HG03378 (cell line): ENCODE measurements at regions not wholly inside any gene's neighbourhood (a gene's known extent, or its start where the extent isn't known, plus 50 kb on each side); places are given as distances from the start of the nearest gene placed in this dataset.
"Not testable (repeated sequence)": the region's sequence is repeated elsewhere in the genome, so short reads cannot be mapped to it uniquely, and the experiment has no call there.

Source experiments
- ATAC-seq: cut with Tn5 transposase; IDR thresholded peaks from one replicate; pipeline ENCODE4 v1.9.1; 2021; ENCODE audit warnings: mild to moderate bottlenecking, moderate library complexity; ENCODE audit not compliant: unreplicated experiment

DNA sequence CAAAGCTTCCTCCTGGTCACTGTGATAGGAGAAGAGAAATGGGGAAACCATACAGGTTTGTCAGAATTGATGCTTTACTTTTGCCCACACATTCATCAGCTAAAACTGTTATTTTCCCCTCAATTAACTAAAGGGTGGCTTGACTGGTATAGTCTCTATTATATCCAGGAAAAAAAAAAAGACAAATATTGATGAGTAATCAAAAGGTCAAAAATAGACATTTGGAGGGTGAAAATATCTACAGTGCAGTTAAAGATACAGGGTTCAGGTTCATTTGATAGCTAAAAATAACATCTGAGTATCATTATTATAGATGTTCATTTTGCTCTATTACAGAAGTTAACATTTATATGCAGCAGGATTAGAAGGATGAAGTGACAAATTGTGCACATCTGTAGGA lies 577.6 kb upstream of the FAM98A start:
- ATAC-seq, result no peak

DNA sequence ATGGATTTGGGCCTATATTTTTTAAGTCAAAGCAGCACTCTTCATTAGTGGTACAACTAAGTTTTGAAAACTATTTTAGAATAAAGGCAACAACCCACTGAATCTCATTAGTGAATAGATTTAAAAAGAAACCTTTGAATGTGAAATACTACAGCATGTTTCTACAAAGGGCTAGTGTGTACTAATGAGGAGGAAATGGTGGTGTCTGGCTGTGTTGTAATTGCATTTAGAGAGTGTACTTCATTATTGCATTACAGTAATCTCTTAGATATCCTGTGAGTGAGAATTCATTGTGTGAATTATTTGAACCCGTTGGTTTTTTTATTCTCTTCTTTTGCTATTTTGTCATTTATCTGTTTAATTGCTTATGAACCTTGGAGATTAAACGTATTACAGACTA lies 575.4 kb upstream of the FAM98A start:
- no peak for ATAC-seq

DNA sequence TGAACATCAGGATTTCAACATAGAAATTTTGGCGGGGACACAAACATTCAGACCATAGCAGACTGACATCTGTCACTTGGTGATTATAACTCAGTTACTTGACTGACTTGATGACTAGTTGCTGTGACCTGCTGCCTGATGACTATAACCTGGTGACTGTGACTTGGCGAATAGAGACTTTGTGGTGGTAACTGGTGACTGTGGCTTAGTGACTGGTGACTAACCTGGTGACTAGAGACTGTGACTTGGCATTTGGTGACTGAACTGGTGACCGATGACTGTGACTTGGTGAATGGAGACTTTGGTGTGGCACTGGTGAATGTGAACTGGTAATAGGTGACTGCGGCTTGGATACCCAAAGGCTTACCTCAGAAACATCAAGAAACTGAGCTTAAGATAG lies 563.1 kb upstream of the FAM98A start:
- ATAC-seq, result no peak

DNA sequence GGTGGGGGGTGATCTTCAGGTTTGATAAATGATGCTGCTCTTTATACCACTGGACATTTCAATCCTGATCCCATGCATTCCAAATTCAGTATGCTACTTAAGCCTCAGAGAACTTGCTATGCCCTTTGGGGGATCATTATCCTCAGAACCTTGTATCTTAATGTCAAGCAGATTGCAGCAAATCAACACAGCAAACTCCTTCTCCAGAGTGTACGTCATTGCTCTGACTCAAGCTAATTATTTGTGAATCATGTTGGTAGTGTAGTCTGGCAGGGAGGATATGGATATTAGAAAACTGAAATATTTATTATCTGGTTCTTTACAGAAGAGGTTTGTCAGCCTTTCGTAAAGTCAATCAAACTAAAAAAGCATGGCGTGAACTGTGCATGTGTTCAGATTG lies 562.5 kb upstream of the FAM98A start:
- ATAC-seq, result no peak

DNA sequence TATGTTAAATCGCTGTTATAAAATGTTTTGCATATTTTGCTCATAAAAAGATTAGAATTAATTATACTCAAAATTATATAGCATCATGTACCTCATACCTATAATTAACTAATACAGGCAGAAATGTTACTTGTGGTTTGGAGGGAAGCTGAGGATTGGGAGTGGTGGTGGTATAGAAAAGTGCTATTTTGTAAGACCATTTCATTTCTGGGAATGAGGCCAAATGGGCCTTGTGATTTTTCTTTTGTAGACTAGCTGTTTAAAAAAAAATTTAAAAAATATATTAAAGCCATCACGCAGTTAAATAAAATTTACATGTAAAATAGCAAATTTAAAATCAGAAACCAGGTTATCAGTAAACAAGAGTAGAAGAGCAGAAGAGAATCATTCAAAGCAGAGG lies 560.8 kb upstream of the FAM98A start:
- no peak for ATAC-seq

DNA sequence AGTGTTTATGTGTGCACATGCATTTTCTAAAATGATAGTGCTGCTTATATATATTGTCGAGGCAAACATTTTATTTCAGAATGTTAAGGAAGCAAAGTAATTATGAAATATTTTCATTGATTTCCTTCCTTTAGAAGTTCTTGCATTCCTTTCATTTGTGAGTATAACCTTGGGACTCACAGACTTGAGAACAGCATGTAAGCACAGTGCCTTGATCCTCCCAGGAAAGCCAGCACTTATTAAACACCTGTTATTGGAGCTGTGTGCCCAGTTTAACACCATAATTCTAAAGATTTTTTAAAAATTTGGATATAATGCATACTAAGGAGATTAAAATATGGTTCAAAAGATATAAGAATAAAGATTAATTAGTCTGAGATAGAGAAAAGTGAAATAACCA lies 554.4 kb upstream of the FAM98A start:
- no peak for ATAC-seq

DNA sequence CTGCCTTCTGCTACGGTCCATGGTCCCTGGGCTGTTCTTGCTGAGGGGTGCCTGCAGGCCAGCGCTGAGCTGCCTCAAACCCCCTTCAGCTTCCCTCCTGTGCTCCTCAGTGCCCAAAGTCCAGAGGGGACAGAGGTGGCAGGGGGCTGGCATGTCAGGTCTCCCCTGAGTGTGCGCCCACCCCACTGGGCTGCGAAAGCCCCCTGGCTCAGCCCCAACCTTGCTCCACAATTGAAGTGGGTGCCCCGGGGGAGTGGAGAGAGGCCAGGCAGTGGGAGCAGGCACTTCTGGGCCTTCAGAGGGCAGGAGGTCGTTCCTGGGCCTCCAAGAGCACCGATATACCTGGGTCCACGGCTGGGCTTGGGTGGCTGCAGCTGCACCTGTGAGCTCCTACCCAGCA lies 548.7 kb upstream of the FAM98A start:
- ATAC-seq, result no peak

DNA sequence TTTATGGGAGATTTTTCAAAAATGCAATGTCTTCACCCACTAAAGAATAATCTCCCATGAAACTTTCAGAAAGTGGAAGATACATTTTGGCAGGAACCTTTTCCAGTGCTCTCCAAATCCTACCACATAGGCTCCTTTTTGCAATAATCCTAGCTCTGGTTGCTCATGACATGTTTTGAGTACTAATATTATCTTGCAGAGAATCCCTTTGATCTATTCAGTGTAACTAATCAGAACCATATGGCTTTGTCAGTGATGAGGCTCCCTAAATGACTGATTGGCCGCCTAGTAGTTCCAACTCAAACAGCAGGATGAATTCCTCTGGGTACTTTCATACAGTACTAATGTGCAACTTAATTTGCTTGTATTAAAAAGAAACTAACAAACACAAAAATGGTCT lies 544.0 kb upstream of the FAM98A start:
- no peak for ATAC-seq

DNA sequence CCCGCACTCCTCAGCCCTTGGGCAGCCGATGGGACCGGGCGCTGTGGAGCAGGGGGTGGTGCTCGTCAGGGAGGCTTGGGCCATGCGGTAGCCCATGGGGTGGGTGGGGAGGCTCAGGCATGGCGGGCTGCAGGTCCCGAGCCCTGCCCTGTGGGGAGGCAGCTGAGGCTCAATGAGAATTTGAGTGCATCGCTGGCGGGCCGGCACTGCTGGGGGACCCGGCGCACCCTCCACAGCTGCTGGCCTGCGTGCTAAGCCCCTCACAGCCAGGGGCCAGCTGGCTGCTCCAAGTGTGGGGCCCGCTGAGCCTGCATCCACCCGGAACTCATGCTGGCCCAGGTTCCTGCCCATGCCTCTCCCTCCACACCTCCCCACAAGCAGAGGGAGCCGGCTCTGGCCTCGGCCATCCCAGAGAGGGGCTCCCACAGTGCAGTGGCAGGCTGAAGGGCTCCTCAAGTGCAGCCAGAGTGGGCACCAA lies 543.5 kb upstream of the FAM98A start:
- ATAC-seq, result not testable (repeated sequence)

DNA sequence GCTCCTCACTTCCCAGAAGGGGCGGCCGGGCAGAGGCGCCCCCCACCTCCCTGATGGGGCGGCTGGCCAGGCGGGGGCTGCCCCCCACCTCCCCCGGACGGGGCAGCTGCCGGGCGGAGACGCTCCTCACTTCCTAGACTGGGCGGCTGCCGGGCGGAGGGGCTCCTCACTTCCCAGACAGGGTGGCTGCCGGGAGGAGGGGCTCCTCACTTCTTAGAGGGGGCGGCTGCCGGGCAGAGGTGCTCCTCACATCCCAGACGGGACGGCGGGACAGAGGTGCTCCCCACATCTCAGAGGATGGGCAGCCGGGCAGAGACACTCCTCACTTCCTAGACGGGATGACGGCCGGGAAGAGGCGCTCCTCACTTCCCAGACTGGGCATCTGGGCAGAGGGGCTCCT lies 534.0 kb upstream of the FAM98A start:
- ATAC-seq, result not testable (repeated sequence)

DNA sequence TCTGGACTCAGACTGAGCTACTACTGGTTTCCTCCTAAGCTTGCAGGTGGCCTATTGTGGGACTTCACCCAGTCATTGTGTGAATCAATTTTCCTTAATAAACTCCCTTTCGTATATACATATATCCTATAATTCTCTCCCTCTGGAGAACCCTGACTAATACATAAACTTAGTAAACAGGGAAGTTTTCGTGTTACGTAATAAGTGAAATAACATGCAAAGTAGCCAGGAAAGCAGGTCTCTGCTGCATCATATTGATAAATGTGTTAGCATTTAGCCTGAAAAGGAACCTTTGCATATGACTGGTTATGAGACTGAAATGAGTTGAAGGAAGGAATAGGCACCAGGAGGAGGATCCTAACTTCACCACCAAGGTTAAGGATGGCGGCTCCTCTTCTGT lies 527.2 kb upstream of the FAM98A start:
- no peak for ATAC-seq

DNA sequence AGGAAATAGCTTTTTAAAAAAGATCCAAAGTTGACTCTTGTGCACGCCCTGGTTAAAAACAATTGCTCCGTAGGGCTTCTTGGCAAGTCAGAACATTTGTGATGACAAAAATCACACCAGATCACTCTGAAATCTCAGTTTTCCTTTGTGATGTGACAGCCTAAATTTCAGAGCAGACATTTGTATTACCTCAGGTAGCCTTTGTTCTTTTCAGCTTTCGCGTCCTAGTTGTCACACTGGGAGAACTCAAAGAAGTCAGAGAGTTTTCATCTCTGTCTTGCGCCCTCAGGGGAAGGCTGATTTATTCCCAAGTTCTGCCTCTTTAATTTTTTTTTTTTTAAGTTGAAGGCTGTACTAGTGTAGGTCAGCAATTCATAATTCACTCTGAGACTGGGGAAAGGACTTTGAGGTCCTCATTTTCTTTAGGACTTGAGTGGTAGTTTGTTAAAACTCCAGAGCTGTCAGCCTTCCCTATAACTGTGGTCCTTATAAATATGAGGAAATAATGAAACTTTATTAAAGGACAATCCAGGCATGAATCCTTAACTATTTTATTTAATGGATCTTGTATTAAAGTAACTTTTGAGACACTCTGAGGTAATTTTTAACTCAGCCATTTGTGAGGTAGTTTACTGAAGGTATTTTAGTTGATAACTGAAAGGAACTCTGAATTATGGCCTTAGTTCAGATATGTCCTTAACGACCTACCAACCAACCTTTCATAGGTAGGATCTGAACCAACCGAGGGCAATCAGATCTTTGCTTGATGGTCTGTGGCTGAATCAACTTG lies 525.1 kb upstream of the FAM98A start:
- no peak for ATAC-seq

DNA sequence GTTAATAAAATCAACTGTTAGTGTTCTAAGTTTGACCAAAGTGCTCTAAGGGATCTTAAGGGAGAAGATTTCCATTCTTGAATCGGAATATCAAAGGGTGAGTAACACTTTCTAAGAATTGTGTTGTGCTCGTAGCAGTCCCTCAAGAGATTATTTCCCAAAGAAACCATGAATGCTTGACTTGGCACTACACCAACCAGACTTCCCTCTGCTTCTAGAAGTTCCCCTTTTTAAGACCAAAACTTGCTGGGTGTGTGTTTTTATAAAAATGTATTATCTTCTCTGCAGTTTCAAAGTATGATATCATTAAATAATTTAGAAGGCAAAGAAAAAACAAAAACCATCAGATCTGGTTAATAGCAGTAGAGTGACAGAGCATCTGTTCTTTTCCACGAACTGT lies 522.0 kb upstream of the FAM98A start:
- no peak for ATAC-seq

DNA sequence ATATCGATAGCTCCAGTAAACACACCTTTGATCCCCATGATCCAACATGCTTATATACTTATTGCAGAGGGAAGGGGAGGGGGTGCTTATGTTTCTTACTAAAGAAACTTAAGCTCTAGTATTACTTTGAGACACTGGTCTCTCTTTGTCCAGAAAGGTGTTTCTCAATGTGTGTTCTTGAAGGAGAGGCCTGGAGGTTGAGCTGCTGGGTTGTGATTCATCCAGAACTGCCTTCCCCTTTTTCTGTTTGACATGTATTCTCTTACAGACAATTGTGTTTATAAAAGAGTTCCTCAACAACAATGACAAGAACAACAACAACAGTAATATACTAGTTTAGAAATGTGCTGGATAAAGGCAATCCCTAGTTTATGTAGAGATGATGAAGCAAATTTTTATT lies 516.0 kb upstream of the FAM98A start:
- no peak for ATAC-seq

DNA sequence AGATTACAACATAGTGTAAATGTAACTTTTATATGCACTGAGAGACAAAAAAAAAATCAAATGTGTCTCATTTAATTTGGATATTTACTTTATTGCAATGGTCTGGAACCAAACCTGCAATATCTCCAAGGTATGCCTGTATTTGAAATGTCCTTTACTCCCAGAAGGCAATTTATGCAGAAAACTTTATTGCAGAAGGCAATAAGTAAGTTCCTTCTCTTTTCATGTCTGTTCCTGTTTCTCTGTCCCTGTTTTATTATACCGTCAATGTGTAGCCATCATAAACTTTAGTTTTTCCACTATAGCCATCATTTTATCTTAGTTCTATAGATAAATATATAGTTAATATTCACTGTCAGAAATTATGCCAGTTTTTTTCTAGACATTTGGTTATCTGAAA lies 513.1 kb upstream of the FAM98A start:
- ATAC-seq, result no peak

DNA sequence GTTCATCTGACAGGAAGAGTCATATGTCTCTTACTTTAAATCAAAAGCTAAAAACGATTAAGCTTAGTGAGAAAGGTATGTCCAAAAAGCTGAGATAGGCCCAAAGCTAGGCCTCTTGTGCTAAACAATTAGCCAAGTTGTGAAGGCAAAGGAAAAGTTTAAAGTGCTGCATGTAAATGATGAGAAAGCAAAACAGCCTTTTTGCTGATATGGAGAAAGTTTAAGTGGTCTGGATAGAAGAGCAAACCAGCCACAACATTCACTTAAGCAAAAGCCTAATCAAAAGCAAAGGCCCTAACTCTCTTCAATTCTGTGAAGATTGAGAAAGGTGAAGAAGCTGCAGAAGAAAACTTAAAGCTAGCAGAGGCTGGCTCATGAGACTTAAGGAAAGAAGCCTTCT lies 511.3 kb upstream of the FAM98A start:
- ATAC-seq, result no peak

DNA sequence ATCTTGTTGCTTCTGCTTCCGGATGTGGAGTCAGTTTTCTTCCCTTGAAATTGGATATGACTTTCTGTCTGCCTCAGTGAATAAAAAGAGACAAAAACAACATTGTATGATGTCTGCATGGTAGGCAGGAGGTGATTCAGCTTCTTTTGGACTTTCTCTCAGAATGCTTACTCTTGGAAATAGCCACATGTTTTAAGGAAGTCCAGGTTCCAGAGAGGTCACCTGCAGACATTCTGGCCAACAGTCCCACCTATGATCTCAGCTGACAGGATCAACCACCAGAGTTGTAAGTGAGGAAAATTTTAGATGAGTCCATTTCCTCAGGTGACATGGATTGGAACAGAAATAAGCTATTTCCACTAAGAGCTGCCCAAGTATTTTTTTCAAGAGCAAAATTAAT lies 508.7 kb upstream of the FAM98A start:
- no peak for ATAC-seq

DNA sequence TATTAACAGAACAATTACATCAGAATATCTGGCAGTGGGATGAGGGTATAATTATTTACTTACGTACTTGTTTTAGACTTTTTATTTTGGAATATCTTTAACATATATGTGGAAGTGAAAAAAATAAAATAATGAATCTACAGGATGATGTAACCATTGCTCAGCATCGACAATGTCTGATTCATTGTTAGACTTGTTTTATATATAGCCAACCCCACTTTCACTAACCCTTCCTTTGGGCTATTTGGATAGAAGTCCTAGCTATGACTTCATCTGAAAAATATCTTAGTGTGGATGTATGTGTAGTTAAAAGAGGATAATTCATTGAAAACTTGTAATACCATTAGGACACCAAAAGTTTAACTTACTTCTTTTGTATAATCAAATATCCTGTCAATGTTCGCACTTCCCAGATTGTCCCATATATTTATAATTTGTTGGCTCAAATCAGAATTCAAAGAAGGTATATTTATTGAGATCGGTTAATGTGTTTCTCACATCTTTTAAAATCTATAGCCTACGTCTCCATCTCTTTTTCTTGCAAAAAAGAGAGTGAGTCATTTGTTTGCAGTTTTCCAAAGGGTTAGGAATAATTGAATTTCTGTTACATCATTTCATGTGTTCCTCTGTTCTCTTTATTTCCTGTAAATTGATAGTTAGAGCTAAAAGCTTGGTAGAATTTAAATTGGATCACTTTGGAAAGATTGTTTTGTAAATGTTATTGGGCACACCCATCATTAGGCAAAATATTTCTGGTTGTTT lies 506.1 kb upstream of the FAM98A start:
- no peak for ATAC-seq

DNA sequence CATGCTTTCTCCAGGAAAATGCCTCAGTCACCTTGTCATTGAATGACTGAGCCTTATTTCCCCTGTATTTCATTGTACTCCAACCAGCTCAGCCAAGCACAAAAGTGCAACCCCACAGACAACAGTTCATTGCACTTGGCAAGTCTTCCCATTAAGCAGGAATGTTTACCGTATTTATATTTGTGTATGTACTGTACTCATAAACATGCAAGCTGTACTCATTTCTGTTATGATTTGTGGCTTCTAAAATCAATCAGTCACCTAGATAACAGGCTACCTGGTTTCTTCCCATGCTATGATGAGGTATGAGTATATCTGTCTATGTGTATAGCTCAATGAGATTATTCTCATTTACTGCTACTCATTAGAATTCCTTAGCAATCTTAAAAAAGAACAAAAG lies 505.5 kb upstream of the FAM98A start:
- no peak for ATAC-seq

DNA sequence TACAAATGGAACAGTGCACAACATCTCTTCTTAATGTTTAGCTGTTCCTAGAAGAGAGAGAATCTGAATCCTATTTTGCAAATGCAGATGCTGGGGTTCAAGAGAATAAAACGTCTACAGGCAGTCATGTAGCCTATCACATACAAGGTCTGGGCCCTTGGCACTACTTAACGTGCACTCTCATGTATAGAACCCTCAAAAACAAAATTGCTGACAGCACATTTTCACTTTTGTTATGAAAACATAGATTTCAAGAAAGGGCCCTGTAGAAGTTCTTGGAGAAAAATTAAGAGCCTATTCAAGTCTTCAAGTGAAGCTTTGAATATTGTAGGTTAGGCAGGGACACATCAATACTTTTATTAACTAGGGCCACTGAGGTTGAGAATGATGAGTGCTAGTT lies 504.3 kb upstream of the FAM98A start:
- ATAC-seq, result no peak

DNA sequence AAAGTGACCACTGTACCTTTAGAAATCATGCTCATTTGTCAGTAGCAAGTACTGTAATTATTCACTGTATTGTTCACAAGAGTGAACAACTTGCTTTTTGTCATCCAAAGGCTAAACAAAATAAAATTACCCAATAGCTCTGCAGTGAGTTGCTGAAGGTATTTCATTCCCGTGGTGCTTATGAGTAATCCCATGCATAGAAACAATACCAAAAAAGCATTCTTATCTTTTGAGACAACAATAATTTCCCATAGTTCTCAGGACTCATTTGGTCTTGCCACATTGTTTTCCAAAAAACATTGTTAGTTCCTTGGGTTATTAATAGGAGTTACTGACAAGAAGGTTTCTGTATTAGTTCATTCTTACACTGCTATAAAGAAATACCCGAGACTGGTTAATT lies 503.2 kb upstream of the FAM98A start:
- ATAC-seq, result no peak

DNA sequence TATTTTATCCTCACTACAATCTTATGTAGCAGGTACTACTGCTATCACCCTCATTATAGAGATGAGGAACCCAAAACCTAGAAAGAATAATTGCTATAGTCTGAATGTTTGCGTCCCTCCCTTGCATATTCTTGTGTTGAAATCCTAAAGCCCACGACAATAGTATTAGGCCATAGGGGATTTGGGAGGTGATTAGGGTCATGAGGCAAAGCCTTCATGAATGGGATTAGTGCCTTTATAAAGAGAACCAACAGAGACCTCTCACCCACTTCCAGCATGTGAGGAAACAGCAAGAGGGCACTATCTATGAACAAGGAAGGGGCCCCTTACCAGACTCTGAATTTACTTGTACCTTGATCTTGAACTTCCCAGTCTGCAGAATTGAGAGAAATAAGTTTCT lies 500.3 kb upstream of the FAM98A start:
- no peak for ATAC-seq
